ENCODE measurements at regions not wholly inside any gene's neighbourhood (a gene's known extent, or its start where the extent isn't known, plus 50 kb on each side); places are given as distances from the start of the nearest gene placed in this dataset.

- DNase-seq (ENCODE audit: low spot score in 2 of 2) (no peak), FAIRE-seq (no peak)
Observed at GRCh38 chr14:38904959-38905358, 198.1 kb downstream of the SEC23A start.

DNA sequence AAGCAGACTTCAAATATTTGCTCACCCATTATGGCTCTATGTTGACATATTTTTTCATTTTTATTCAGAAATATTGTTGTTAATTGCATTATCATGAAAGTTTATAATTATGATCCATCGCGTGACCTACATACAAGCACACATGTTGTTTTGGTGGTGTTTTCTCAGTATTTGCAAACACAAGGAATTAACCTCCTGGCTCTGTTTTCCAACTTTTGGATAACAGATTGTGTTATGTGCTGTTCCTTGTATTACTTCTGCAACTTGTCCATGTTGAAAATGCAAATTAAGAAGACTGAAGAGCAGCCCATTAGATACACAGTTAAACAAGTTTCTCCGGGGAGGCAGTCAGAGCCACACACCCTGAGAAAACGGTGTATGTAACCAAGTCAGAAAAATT is 201.2 kb downstream of the SEC23A start:
- no peak for DNase-seq (ENCODE audit: low spot score in 2 of 2)
- FAIRE-seq, result no peak

DNA sequence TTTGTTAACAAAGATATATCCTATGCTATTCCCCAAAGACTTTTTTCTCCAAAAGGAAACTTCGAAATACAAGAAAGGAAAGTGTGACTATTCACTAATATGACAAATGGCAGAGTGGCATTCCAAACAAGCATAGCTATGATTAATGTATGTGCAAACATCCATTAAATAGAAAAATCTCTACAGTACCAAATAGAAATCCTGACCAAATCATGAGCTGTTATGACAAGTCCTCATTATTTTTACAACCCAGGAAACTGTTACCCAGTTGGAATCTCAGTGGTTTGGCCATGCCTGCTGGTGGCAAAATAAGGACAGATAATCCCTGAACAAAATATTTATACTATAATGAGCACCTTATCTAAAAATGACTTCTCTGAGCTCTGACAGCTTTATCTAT is 202.1 kb downstream of the SEC23A start:
- FAIRE-seq (no peak), DNase-seq (ENCODE audit: low spot score in 2 of 2) (no peak)

GRCh38 chr14:38887696-38888095 is 215.3 kb downstream of the SEC23A start:
- DNase-seq (ENCODE audit: low spot score in 2 of 2), result no peak
- FAIRE-seq, result no peak

GRCh38 chr14:38884109-38884508 is 218.9 kb downstream of the SEC23A start:
- DNase-seq (ENCODE audit: low spot score in 2 of 2) (no peak), FAIRE-seq (no peak)

DNA sequence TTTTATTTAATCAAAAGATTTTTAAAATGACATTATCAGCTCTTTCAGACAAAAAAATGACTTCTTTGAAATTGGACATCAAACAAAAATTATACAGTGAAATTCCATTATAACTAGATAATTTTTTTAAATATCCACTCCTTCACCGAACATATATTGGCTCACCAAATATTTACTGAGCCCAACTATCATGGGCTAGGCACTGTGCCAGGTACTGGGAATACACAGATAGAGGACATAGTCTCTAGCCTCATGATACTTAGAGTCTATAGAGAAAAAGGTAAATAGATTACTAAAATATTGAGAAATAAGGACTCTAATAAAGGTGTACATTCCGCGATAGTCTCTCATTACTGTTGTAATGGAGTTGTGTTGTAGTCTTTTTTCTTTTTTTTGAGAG is 219.9 kb downstream of the SEC23A start:
- FAIRE-seq (no peak), DNase-seq (ENCODE audit: low spot score in 2 of 2) (no peak)

GRCh38 chr14:38882533-38882932 is 220.5 kb downstream of the SEC23A start:
- DNase-seq (ENCODE audit: low spot score in 2 of 2) (no peak), FAIRE-seq (no peak)

- DNase-seq (ENCODE audit: low spot score in 2 of 2), result no peak
- FAIRE-seq, result no peak
Observed at GRCh38 chr14:38880643-38881524, 222.2 kb downstream of the SEC23A start.

GRCh38 chr14:38877744-38878388 is 225.2 kb downstream of the SEC23A start:
- no peak for FAIRE-seq
- DNase-seq (ENCODE audit: low spot score in 2 of 2), result no peak

DNA sequence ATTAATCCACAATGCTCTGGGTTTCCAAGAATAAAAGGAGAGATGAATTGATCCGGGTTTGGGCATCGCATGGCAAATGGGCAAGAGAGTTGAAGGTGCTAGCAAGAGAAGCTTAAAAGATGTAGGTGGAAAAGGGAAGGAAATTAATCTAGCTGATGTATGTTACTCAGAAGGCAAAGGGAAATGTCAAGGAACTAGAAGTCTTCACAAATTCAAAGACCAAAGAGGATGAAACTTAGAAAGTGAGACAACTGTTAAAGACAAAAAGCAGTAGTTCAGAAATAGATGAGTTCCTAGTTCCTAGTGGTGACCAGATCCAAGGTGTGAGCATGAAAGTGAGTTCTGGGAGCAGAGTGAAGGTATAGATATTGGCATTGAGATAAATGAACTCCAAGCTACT is 228.3 kb downstream of the SEC23A start:
- FAIRE-seq (no peak), DNase-seq (ENCODE audit: low spot score in 2 of 2) (no peak)

GRCh38 chr14:38873941-38874612 is 229.0 kb downstream of the SEC23A start:
- FAIRE-seq (no peak), DNase-seq (ENCODE audit: low spot score in 2 of 2) (no peak)

- DNase-seq (ENCODE audit: low spot score in 2 of 2) (no peak), FAIRE-seq (no peak)
Observed at GRCh38 chr14:38870296-38870836, 232.7 kb downstream of the SEC23A start.

- DNase-seq (ENCODE audit: low spot score in 2 of 2), result no peak
- FAIRE-seq, result no peak
Observed at GRCh38 chr14:38868399-38869290, 234.4 kb downstream of the SEC23A start.

DNA sequence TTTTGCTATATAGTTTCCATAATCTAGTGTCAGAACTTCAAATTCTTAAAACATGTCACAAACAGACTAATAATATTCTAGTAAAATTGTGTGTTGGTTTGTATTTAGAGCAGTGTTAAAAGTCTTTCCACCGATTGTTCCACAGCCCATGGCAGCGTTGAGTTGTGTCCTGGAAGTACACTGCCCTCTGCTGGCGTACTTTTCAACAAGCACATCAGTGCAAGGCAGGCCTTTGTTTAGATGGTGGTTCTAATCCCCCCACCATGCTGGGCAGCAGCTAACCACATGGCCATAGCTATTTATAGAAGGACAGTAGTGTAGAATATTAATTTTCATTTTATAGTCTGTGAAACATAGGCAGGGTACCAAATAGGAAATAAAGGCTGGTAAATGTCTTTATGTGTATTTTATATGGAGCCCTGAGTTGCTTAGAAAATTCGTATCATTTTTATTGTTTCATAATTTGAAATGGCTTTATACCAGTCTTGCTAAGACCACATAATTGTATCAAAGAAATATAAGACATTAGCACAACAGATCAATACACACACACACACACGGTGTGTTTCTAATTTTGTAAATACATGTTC is 235.4 kb downstream of the SEC23A start:
- FAIRE-seq (peak; percentile 77), DNase-seq (ENCODE audit: low spot score in 2 of 2) (peak in 1 of 2 donors; percentile 16)

DNA sequence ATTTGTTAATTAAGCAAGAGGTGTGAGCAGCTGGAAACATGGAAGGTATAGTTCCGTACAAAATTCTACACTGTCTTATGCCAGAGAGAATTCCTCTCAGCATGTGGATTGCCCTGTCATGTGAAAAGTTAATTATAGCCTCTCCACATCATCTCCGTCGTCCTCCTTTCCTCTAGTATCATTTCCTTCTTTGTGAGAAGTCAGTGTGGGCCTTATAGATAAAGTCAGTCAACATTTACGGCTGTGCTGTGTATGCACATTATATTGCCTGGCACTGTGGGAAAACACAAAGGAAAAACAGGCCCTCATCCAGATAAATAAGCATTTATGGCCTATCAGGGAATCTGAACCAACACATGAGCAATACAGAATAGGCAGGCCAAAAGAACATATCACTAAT is 236.6 kb downstream of the SEC23A start:
- FAIRE-seq (no peak), DNase-seq (ENCODE audit: low spot score in 2 of 2) (no peak)

GRCh38 chr14:38862366-38862765 is 240.7 kb downstream of the SEC23A start:
- no peak for FAIRE-seq
- no peak for DNase-seq (ENCODE audit: low spot score in 2 of 2)

- DNase-seq (ENCODE audit: low spot score in 2 of 2) (no peak), FAIRE-seq (no peak)
Observed at GRCh38 chr14:38860530-38860929, 242.5 kb downstream of the SEC23A start.

GRCh38 chr14:38856798-38857197 is 246.2 kb downstream of the SEC23A start:
- DNase-seq (ENCODE audit: low spot score in 2 of 2), result no peak
- FAIRE-seq, result no peak

- DNase-seq (ENCODE audit: low spot score in 2 of 2) (no peak), FAIRE-seq (no peak)
Observed at GRCh38 chr14:38855513-38855912, 247.5 kb downstream of the SEC23A start.

DNA sequence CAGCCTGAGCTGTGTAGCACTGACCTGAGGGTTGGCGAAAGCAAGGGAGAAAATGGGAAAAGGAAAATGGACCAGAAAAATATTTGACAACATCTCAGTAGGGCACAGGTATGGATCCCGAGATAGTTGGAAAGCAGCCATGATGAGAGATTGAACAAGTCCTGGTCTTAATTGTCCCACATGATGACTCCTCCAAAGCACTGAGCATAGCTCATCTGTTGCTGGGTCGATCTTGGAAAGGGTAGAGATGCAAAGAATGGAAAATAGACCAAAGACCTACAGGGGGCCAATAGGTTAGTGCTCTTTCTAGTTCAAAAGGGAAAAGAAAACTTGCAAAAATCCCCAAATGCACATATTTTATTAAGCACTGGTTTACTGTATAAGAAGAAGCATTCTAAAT is 251.9 kb downstream of the SEC23A start:
- DNase-seq (ENCODE audit: low spot score in 2 of 2), result no peak
- no peak for FAIRE-seq
